HG02884 (cell line): ENCODE measurements at regions not wholly inside any gene's neighbourhood (a gene's known extent, or its start where the extent isn't known, plus 50 kb on each side); places are given as distances from the start of the nearest gene placed in this dataset.
"Not testable (repeated sequence)": the region's sequence is repeated elsewhere in the genome, so short reads cannot be mapped to it uniquely, and the experiment has no call there.

ENCODE experiments used
- ATAC-seq: cut with Tn5 transposase; IDR thresholded peaks from one replicate; pipeline ENCODE4 v1.9.1; 2021; ENCODE audit warnings: mild to moderate bottlenecking, moderate library complexity; ENCODE audit not compliant: unreplicated experiment

DNA sequence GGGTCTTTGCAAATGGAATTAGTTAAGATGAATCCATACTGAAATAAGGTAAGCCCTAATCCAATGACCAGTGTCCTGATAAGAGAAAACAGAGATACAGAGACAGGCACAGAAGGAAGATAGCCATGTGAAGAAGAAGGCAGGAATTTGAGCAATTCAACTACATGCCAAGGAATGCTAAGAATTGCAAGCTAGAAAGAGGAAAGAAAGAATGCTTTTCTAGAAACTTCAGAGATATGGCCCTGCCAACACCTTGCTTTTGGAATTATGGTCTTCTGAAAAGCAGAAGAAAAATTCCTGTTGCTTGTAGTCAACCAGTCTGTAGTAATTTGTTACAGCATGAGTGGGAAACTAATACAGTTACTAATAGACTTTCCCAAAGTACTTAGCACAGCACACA, 111.3 kb downstream of the SLC17A6 start:
- ATAC-seq = no peak

- no peak for ATAC-seq
Measured at GRCh38 chr11:22444076-22444475, 105.9 kb downstream of the SLC17A6 start.

DNA sequence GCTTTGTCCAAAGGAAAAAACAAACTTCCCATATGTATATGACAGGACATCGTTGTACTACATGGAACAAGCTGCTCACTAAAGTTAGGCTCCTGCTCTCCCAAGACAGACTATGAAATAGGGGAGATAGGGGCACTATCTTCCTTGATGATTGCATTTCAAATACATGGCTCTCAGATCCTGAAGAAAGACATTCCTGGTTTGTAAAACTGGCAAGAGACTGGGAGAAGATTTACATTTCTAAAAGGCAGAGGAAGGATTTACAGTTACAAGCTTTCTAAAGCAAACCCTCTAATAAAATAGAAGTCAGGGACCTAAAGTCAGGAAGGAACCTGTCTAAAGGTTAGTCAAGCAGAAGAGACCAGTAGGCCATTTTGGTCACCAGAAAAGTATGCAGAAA, 103.7 kb downstream of the SLC17A6 start:
- no peak for ATAC-seq

DNA sequence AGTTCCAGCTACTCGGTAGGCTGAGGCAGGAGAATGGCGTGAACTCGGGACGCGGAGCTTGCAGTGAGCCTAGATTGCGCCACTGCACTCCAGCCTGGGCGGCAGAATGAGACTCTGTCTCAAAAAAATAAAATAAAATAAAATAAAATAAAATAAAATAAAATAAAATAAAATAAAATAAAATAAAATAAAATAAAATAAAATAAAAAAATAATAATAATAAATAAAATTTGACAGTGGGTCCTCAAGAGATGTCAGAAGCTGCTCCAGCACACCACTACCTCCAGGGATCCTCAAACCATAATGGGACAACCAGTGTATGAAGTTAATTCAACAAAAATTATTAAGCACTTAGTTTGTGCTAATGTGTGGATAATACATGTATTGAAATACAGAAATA, 97.4 kb downstream of the SLC17A6 start:
- ATAC-seq = not testable (repeated sequence)

DNA sequence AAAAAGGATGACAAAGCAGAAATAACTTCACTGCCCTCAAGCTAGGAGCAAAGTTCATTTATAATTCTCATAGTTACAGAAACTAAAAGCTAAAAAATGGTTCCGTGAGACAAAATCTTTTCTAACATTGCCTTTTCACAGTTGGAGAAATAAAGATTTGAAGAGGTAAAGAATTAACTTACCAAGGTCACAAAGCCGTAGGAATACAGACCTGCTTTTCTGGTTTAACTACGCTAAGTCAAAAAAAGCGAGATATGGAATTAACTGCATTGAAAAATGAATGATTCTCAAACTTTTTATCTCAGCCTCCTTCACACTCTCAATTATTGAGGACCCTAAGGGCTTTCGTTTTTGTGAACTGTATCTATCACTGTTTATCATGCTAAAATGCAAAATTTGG, 95.3 kb downstream of the SLC17A6 start:
- ATAC-seq = no peak

DNA sequence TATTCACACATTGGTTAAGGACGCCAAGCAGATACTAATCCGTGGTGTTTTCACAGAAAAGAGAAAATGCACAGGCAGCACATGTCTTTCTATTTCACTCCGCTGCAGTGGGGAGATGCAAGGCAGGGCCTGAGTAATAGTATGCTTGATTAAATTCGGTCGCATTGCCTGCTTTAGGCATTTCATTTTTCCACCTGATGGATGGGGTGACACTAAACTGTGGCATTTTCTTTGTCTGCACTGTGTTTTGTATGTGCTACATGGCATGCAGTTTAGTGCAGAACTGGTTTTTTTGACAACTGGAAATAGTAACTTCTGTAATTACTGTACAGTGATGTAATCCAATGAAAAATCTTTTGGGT, 94.9 kb downstream of the SLC17A6 start:
- no peak for ATAC-seq

DNA sequence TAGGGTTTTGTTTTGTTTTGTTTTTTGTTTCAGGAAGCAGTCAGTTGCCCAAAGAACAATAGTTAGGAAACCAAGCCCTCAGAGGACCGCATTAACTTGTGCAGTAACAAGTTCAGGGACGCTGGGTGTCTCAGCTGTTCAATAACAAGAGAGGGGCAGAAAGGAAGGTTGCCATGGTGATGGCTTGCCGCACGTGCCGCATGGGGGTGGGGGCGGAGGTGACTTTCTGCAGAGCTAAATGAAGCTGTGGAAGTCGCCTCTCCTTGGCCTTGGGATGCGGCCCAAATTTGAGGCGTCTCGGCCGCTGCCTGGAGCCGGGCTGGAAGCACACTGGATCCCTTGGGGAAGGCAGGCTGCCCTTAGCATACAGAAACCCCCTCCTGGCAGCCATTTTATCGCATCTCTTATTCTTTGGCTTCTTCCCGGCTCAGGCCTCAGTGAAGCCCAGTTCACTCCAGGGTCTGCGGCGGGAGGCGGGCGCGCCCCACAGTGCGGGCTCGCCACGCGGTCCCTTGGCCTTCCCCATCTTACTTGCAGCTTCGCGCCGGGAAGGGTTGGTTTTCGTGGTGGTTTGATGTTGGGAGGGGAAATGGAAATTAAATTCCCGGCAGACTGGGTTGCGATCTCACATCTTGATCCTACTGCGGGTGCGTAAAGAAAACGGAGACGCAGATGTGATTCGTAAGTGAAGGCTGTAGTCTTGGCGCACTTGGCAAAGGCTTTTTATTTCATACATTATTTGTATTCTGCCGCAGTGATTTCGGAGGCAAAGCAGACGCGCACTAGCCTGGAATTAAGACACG, 94.3 kb downstream of the SLC17A6 start:
- no peak for ATAC-seq

DNA sequence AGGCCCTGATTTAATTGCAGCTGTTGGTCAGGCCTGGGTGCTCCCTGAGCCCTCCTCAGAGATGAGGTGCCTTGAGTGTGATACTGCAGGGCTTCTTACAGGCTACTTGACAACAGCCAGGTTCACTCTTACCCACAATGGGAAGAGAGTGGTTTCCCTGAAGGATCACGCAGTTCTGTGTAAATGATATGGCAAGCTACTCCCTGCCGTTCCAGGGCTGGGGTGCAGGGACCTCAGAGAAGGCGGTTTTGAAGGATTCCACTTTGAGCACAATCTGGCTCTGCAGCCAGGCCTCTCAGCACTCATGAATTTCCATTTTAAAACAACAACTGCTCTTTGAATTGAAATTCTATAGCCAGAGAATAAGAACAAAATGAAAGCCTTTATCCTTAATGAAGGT, 92.9 kb downstream of the SLC17A6 start:
- ATAC-seq = no peak

- ATAC-seq = no peak
Measured at GRCh38 chr11:22430639-22431038, 92.5 kb downstream of the SLC17A6 start.

GRCh38 chr11:22430141-22430541, 92.0 kb downstream of the SLC17A6 start:
- no peak for ATAC-seq
